ENCODE measurements at regions not wholly inside any gene's neighbourhood (a gene's known extent, or its start where the extent isn't known, plus 50 kb on each side); places are given as distances from the start of the nearest gene placed in this dataset.

DNA sequence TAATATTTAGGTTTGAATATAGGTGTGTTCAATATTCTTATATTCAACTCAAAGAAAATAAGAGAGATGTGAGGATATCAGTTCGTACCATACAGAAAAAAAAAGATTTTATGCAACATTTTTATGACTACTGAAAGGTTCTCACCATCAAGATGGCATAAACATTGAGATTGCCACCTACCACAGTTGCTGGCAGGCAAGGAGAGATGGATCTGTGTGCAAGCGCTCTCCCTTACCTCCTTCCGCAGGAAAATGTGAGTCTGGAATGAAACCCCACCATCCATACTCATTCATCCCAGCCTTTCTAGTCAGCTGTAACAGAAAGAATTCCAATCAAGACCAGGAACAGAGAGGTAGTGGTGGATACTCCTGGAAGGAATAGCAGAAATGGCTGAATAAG, 376.9 kb downstream of the PPP3CA start:
- no peak for TF ChIP-seq CTCF (conservative IDR thresholded peaks at IDR 0.05; ENCODE audit: low read depth, low read length)
- DNase-seq (ENCODE audit: low read depth): no peak
- no peak overlapping the region for H3K4me3 ChIP-seq (ENCODE audit: low read length)

DNA sequence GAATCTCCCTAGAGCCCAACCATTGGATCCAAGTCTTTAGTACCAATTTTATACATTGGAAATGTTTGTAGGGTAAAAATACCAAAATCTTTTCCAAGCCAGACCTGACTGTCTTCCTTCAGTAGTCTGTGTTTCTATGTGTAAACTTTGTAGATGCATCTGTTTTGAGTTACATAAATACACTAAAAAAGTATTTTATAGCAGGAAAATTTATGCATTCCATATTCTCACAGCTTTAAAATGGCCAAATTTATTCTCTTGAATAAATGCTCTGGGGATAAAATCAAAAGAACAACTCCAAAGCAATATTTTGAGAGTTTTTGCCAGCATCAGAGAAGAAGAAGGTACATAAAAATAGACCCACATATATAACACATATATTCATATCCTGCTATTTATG, 377.4 kb downstream of the PPP3CA start:
- no peak for TF ChIP-seq CTCF (conservative IDR thresholded peaks at IDR 0.05; ENCODE audit: low read depth, low read length)
- no peak for DNase-seq (ENCODE audit: low read depth)
- no peak overlapping the region for H3K4me3 ChIP-seq (ENCODE audit: low read length)

DNA sequence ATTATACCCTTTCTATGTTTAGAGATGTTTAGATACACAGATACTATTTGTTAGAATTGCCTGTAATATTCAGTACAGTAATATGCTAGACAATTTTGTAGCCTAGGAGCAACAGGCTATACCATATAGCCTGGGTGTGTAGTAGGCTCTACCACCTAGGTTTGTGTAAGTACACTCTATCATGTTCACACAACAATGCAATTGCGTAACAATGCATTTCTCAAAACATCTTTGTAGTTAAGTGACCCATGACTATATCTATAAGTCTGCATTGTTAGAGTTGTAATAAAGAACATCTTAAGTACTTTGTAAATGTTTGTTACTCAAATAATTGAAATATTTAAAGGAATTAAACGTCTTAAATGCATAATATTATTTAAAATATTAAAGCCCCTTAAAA, 379.3 kb downstream of the PPP3CA start:
- TF ChIP-seq CTCF (conservative IDR thresholded peaks at IDR 0.05; ENCODE audit: low read depth, low read length): no peak
- no peak for DNase-seq (ENCODE audit: low read depth)
- no peak overlapping the region for H3K4me3 ChIP-seq (ENCODE audit: low read length)

DNA sequence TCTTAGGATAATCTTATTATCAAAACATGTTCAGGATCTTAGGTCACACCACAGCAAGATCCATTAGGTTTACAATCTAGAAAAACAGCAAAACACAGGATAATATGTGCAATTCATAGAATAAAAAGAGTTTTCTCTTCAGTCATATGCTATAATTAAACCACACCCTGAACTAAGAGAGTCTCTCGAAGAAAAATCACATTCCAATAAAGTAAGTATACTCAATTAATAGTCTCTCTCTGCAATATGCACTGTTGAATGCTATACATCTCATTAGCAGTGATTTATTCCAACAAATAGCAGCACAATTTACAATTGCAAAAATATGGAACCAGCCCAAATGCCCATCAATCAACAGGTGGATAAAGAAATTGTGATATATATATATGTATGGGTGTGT, 383.7 kb downstream of the PPP3CA start:
- no peak for DNase-seq (ENCODE audit: low read depth)
- no peak overlapping the region for H3K4me3 ChIP-seq (ENCODE audit: low read length)
- TF ChIP-seq CTCF (conservative IDR thresholded peaks at IDR 0.05; ENCODE audit: low read depth, low read length): no peak

DNA sequence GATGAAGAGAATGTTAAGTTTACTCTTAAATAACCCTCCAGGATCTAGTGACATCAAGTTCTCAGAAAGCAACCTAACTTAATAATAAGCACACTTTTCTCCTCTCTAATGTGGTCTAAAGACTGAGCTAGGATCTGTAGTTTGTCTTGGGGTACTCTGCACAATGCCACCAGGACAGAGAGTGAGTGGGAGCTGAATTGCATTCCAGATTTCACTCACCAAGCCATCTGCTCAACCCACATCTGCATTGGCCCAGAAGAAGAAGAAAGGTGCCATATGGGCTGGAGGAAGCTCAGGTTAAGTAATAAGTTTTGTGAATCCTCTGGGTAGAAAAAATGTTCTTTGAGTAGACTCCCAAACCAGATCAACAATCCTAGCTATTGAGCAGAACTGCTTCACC, 384.6 kb downstream of the PPP3CA start:
- DNase-seq (ENCODE audit: low read depth): no peak
- H3K4me3 ChIP-seq (ENCODE audit: low read length): no peak overlapping the region
- TF ChIP-seq CTCF (conservative IDR thresholded peaks at IDR 0.05; ENCODE audit: low read depth, low read length): no peak

- no peak for TF ChIP-seq CTCF (conservative IDR thresholded peaks at IDR 0.05; ENCODE audit: low read depth, low read length)
- no peak for DNase-seq (ENCODE audit: low read depth)
Measured at GRCh38 chr4:100960232-100960631, 387.1 kb downstream of the PPP3CA start.

GRCh38 chr4:100954046-100954445, 393.3 kb downstream of the PPP3CA start:
- no peak overlapping the region for H3K4me3 ChIP-seq (ENCODE audit: low read length)
- no peak for DNase-seq (ENCODE audit: low read depth)
- no peak for TF ChIP-seq CTCF (conservative IDR thresholded peaks at IDR 0.05; ENCODE audit: low read depth, low read length)

More at GRCh38 chr4:100960232-100960631, 387.1 kb downstream of the PPP3CA start:
- H3K4me3 ChIP-seq (ENCODE audit: low read length): no peak overlapping the region

Data from retinal pigment epithelial cell (primary cell).